Superior temporal gyrus (tissue), 1 donor: ENCODE measurements at regions not wholly inside any gene's neighbourhood (a gene's known extent, or its start where the extent isn't known, plus 50 kb on each side); places are given as distances from the start of the nearest gene placed in this dataset.

Source experiments
- DNase-seq: peaks from one replicate; pipeline ENCODE4 v3.0.0-alpha.2; 2016; ENCODE audit errors: extremely low spot score

GRCh38 chr4:28921886-28922285, 1798.3 kb upstream of the PCDH7 start:
- no peak for DNase-seq

- DNase-seq = no peak
Observed at GRCh38 chr4:28926156-28926555, 1794.0 kb upstream of the PCDH7 start.

- no peak for DNase-seq
Observed at GRCh38 chr4:28942631-28943030, 1777.5 kb upstream of the PCDH7 start.

GRCh38 chr4:28947374-28947773, 1772.8 kb upstream of the PCDH7 start:
- DNase-seq = no peak

GRCh38 chr4:28948501-28948900, 1771.7 kb upstream of the PCDH7 start:
- DNase-seq = no peak

GRCh38 chr4:28966982-28967381, 1753.2 kb upstream of the PCDH7 start:
- DNase-seq = no peak

- DNase-seq = no peak
Observed at GRCh38 chr4:28973587-28974350, 1746.4 kb upstream of the PCDH7 start.

- DNase-seq = no peak
Observed at GRCh38 chr4:28976369-28976768, 1743.8 kb upstream of the PCDH7 start.

- DNase-seq = no peak
Observed at GRCh38 chr4:29002151-29002550, 1718.0 kb upstream of the PCDH7 start.

GRCh38 chr4:29005838-29006237, 1714.3 kb upstream of the PCDH7 start:
- no peak for DNase-seq

- no peak for DNase-seq
Observed at GRCh38 chr4:29009908-29010307, 1710.3 kb upstream of the PCDH7 start.

GRCh38 chr4:29013341-29013740, 1706.8 kb upstream of the PCDH7 start:
- DNase-seq = no peak

GRCh38 chr4:29014555-29014954, 1705.6 kb upstream of the PCDH7 start:
- no peak for DNase-seq

GRCh38 chr4:29033703-29034102, 1686.5 kb upstream of the PCDH7 start:
- DNase-seq = no peak

- peak; percentile 53 for DNase-seq
Observed at GRCh38 chr4:29037501-29037900, 1682.7 kb upstream of the PCDH7 start.

GRCh38 chr4:29043411-29043810, 1676.8 kb upstream of the PCDH7 start:
- no peak for DNase-seq

GRCh38 chr4:29046186-29046585, 1674.0 kb upstream of the PCDH7 start:
- peak; percentile 81 for DNase-seq

GRCh38 chr4:29046781-29047180, 1673.4 kb upstream of the PCDH7 start:
- peak; percentile 55 for DNase-seq

- DNase-seq = no peak
Observed at GRCh38 chr4:29047341-29048041, 1672.7 kb upstream of the PCDH7 start.

- no peak for DNase-seq
Observed at GRCh38 chr4:29051381-29051965, 1668.7 kb upstream of the PCDH7 start.

GRCh38 chr4:29052266-29052665, 1667.9 kb upstream of the PCDH7 start:
- no peak for DNase-seq

GRCh38 chr4:29058531-29058930, 1661.6 kb upstream of the PCDH7 start:
- DNase-seq = no peak

- DNase-seq = no peak
Observed at GRCh38 chr4:29066861-29067260, 1653.3 kb upstream of the PCDH7 start.
